Activated naive CD8-positive, alpha-beta T cell treated with anti-CD3 and anti-CD28 coated beads, Interleukin-2, amount 50 U/mL, for 24 hours (primary cell): ENCODE measurements at regions not wholly inside any gene's neighbourhood (a gene's known extent, or its start where the extent isn't known, plus 50 kb on each side); places are given as distances from the start of the nearest gene placed in this dataset.
"Not testable (repeated sequence)": the region's sequence is repeated elsewhere in the genome, so short reads cannot be mapped to it uniquely, and the experiment has no call there.

Experiments used
- ATAC-seq: fragments of 150-1000 bp; cut with Tn5 transposase; one replicate; pipeline ENCODE4 v1.10.0; 2021
- DNase-seq: peaks from one replicate; pipeline ENCODE4 v3.0.0; 2021
- H3K27ac Mint-ChIP-seq: one replicate; pipeline ENCODE4 v1.8.0; 2021; ENCODE audit warnings: mild to moderate bottlenecking, mixed read lengths
- H3K27me3 Mint-ChIP-seq: one replicate; pipeline ENCODE4 v1.8.0; 2021; ENCODE audit warnings: mixed read lengths
- H3K36me3 Mint-ChIP-seq: one replicate; pipeline ENCODE4 v1.8.0; 2021; ENCODE audit warnings: low read depth, mixed read lengths
- H3K4me1 Mint-ChIP-seq: one replicate; pipeline ENCODE4 v1.8.0; 2021; ENCODE audit warnings: mixed read lengths
- H3K4me3 Mint-ChIP-seq: one replicate; pipeline ENCODE4 v1.8.0; 2021; ENCODE audit warnings: mild to moderate bottlenecking, moderate library complexity, mixed read lengths
- H3K9me3 Mint-ChIP-seq: one replicate; pipeline ENCODE4 v1.8.0; 2021; ENCODE audit warnings: mixed read lengths

GRCh38 chr16:16530744-16531143, 151.8 kb downstream of the NPIPA7 start:
- H3K36me3 Mint-ChIP-seq, H3K4me3 Mint-ChIP-seq, ATAC-seq, DNase-seq, H3K27me3 Mint-ChIP-seq, H3K9me3 Mint-ChIP-seq, H3K27ac Mint-ChIP-seq, H3K4me1 Mint-ChIP-seq: not testable (repeated sequence)

GRCh38 chr16:16535565-16535964, 156.6 kb downstream of the NPIPA7 start:
- H3K4me1 Mint-ChIP-seq, H3K36me3 Mint-ChIP-seq, DNase-seq, H3K27me3 Mint-ChIP-seq, ATAC-seq, H3K4me3 Mint-ChIP-seq, H3K9me3 Mint-ChIP-seq, H3K27ac Mint-ChIP-seq: not testable (repeated sequence)

GRCh38 chr16:16536151-16536550, 157.2 kb downstream of the NPIPA7 start:
- H3K36me3 Mint-ChIP-seq, result not testable (repeated sequence)

GRCh38 chr16:16549710-16550109, 170.8 kb downstream of the NPIPA7 start:
- not testable (repeated sequence) for H3K27me3 Mint-ChIP-seq, DNase-seq, H3K27ac Mint-ChIP-seq, ATAC-seq, H3K9me3 Mint-ChIP-seq, H3K4me1 Mint-ChIP-seq, H3K36me3 Mint-ChIP-seq, H3K4me3 Mint-ChIP-seq

More at GRCh38 chr16:16536151-16536550, 157.2 kb downstream of the NPIPA7 start:
- H3K27ac Mint-ChIP-seq, H3K4me3 Mint-ChIP-seq, DNase-seq, H3K4me1 Mint-ChIP-seq, H3K9me3 Mint-ChIP-seq, ATAC-seq, H3K27me3 Mint-ChIP-seq: not testable (repeated sequence)

GRCh38 chr16:16550824-16551223, 171.9 kb downstream of the NPIPA7 start:
- H3K9me3 Mint-ChIP-seq, H3K27me3 Mint-ChIP-seq, H3K27ac Mint-ChIP-seq, H3K4me3 Mint-ChIP-seq, H3K4me1 Mint-ChIP-seq, H3K36me3 Mint-ChIP-seq, ATAC-seq, DNase-seq: not testable (repeated sequence)

GRCh38 chr16:16552819-16553340, 173.9 kb downstream of the NPIPA7 start:
- not testable (repeated sequence) for DNase-seq, H3K4me1 Mint-ChIP-seq, ATAC-seq, H3K27me3 Mint-ChIP-seq, H3K9me3 Mint-ChIP-seq, H3K27ac Mint-ChIP-seq, H3K4me3 Mint-ChIP-seq, H3K36me3 Mint-ChIP-seq

- not testable (repeated sequence) for H3K4me1 Mint-ChIP-seq, ATAC-seq, H3K4me3 Mint-ChIP-seq, H3K36me3 Mint-ChIP-seq, H3K9me3 Mint-ChIP-seq, H3K27ac Mint-ChIP-seq, DNase-seq, H3K27me3 Mint-ChIP-seq
Measured at GRCh38 chr16:16559179-16559740, 180.3 kb downstream of the NPIPA7 start.

- not testable (repeated sequence) for H3K27me3 Mint-ChIP-seq, DNase-seq, H3K4me3 Mint-ChIP-seq, H3K36me3 Mint-ChIP-seq, H3K4me1 Mint-ChIP-seq, H3K27ac Mint-ChIP-seq, H3K9me3 Mint-ChIP-seq, ATAC-seq
Measured at GRCh38 chr16:16561532-16561931, 182.6 kb downstream of the NPIPA7 start.

GRCh38 chr16:16563962-16564361, 185.0 kb downstream of the NPIPA7 start:
- not testable (repeated sequence) for H3K27me3 Mint-ChIP-seq, H3K9me3 Mint-ChIP-seq, H3K36me3 Mint-ChIP-seq, H3K4me1 Mint-ChIP-seq, H3K4me3 Mint-ChIP-seq, DNase-seq, H3K27ac Mint-ChIP-seq, ATAC-seq

GRCh38 chr16:16565326-16565725, 186.4 kb downstream of the NPIPA7 start:
- not testable (repeated sequence) for H3K27ac Mint-ChIP-seq, DNase-seq, H3K4me3 Mint-ChIP-seq, H3K4me1 Mint-ChIP-seq, H3K27me3 Mint-ChIP-seq, ATAC-seq, H3K36me3 Mint-ChIP-seq, H3K9me3 Mint-ChIP-seq

GRCh38 chr16:16570055-16570454, 191.1 kb downstream of the NPIPA7 start:
- not testable (repeated sequence) for H3K4me3 Mint-ChIP-seq, H3K36me3 Mint-ChIP-seq, H3K27ac Mint-ChIP-seq, DNase-seq, ATAC-seq, H3K4me1 Mint-ChIP-seq, H3K27me3 Mint-ChIP-seq, H3K9me3 Mint-ChIP-seq

GRCh38 chr16:16570874-16571273, 191.9 kb downstream of the NPIPA7 start:
- not testable (repeated sequence) for H3K27ac Mint-ChIP-seq, DNase-seq, H3K36me3 Mint-ChIP-seq, ATAC-seq, H3K27me3 Mint-ChIP-seq, H3K4me1 Mint-ChIP-seq, H3K4me3 Mint-ChIP-seq, H3K9me3 Mint-ChIP-seq

- not testable (repeated sequence) for H3K4me3 Mint-ChIP-seq, H3K4me1 Mint-ChIP-seq, H3K27me3 Mint-ChIP-seq, ATAC-seq, H3K36me3 Mint-ChIP-seq, H3K9me3 Mint-ChIP-seq, H3K27ac Mint-ChIP-seq, DNase-seq
Measured at GRCh38 chr16:16572130-16572774, 193.3 kb downstream of the NPIPA7 start.

GRCh38 chr16:16577062-16577461, 198.1 kb downstream of the NPIPA7 start:
- H3K27me3 Mint-ChIP-seq, DNase-seq, ATAC-seq, H3K9me3 Mint-ChIP-seq, H3K27ac Mint-ChIP-seq, H3K36me3 Mint-ChIP-seq, H3K4me1 Mint-ChIP-seq, H3K4me3 Mint-ChIP-seq: not testable (repeated sequence)

GRCh38 chr16:16578701-16579100, 199.8 kb downstream of the NPIPA7 start:
- H3K9me3 Mint-ChIP-seq, result no peaks in the 10 kb centered on the region
- DNase-seq (no peak), ATAC-seq (no peak)
- peaks cover 2% of the 10 kb centered on the region for H3K27me3 Mint-ChIP-seq
- no peak overlapping the region for H3K27ac Mint-ChIP-seq
- H3K4me1 Mint-ChIP-seq, result peaks cover 3% of the 10 kb centered on the region
- no peaks in the 10 kb centered on the region for H3K36me3 Mint-ChIP-seq
- H3K4me3 Mint-ChIP-seq, result no peak overlapping the region
